Testis (tissue), 2 donors: ENCODE measurements at regions not wholly inside any gene's neighbourhood (a gene's known extent, or its start where the extent isn't known, plus 50 kb on each side); places are given as distances from the start of the nearest gene placed in this dataset.

ENCODE experiments used
- CTCF ChIP-seq, 3 experiments: fragments of 450-650 bp in 2 of 3; fragments of 200-600 bp in 1 of 3; sonication (generic) in 1 of 3; IDR thresholded peaks; one replicate each; pipeline ENCODE4 v1.5.1; 2016 to 2019; ENCODE audit warnings: antibody characterized with exemption in 3 of 3, mild to moderate bottlenecking in 2 of 3, moderate library complexity in 1 of 3
- POLR2A ChIP-seq: fragments of 450-650 bp; IDR thresholded peaks from one replicate; pipeline ENCODE4 v1.6.1; 2017; ENCODE audit warnings: antibody characterized with exemption, mild to moderate bottlenecking, moderate library complexity

- TF ChIP-seq POLR2A = no peak
- TF ChIP-seq CTCF (IDR thresholded peaks at IDR 0.05) = no peak
Observed at GRCh38 chr9:85260275-85260845, 481.4 kb downstream of the AGTPBP1 start.
